HG02798 (cell line): ENCODE measurements at regions not wholly inside any gene's neighbourhood (a gene's known extent, or its start where the extent isn't known, plus 50 kb on each side); places are given as distances from the start of the nearest gene placed in this dataset.
A peak's percentile ranks its signal among the peaks of the same experiment; 100 is the strongest.

Experiments used
- ATAC-seq: cut with Tn5 transposase; IDR thresholded peaks from one replicate; pipeline ENCODE4 v1.9.1; 2021; ENCODE audit warnings: mild to moderate bottlenecking; ENCODE audit not compliant: unreplicated experiment, poor library complexity

DNA sequence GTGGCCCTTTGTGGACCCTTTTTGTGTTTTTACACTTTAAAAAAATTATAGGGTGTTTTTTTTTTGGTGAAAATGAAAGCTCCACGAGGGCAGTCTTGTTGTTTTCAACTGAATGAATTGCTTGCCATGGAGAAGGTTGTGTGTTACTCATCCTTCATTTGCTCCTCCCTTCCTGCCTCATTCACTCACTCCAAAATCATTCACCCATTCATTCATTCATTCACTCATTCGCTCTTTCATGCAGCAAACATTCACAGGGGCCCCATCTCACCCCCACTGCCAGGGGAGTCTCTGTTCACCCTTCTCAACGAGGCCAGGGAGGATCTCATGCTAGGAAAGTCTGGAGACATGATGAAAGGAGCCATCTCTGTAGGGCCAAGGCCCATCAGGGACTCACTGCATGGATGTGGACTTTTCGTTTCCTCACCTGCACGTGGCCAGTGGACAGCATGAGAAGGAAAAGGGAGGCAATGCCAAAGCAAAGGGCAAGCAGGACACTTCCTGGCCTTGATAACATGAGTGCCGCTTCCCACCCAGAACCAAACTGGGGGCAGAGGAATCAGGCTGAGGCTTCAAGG lies 62.8 kb upstream of the COL13A1 start:
- no peak for ATAC-seq

DNA sequence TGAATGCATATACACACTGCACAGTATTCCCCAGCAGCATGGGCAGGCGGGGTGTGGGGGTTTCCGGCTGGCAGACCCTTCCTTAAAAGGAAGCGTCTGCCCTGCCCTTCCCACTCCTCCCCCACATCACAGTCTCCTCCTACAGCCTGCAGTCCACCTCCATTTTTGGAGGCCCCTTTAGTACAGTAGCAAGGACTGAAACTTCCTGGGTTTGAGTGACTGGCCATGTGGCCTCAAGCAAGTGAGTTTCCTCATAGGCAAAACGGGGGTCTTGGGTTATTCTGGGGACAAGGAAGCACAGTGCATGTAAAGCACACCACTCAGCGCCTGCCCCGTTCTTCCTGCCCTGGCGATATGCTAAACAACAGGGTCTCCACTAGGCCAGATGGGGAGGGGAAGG lies 62.1 kb upstream of the COL13A1 start:
- ATAC-seq: no peak

DNA sequence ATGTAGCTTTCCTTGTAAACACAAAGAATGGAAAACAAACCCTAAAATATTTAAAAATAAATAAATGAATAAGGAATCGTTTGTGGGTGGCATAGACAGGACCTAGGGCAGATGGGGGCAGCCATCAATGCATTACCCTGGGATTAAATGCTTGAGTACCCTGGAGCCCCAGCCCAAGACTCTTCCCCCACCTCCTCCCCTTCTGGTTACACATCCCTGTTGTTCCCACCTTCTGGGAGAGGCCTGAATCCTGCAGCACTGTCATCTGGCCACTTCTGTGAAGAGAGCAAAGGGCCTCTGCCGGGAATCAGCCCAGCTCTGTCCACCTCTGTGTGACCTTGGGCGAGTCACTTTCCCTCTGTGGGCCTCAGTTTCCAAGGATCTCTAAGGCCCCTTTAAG lies 61.6 kb upstream of the COL13A1 start:
- ATAC-seq: no peak

DNA sequence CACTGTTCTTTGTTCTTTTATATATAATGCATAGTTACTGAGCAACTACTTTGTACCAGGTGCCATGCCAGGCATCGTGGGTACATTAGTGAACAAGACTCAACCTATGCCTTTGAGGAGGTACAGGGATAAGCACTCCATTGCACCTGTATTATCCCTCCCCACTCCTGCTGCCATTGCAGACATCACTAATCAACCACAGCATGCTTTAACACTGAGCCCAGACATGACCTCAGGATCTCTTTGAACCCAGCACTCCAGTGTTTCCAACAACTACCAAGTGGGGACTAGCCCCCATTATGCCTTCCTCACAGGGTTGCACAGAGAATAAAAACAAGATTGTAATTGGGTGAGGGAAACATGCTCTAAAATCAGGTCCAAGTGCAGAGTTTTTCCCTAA lies 60.5 kb upstream of the COL13A1 start:
- ATAC-seq: no peak

DNA sequence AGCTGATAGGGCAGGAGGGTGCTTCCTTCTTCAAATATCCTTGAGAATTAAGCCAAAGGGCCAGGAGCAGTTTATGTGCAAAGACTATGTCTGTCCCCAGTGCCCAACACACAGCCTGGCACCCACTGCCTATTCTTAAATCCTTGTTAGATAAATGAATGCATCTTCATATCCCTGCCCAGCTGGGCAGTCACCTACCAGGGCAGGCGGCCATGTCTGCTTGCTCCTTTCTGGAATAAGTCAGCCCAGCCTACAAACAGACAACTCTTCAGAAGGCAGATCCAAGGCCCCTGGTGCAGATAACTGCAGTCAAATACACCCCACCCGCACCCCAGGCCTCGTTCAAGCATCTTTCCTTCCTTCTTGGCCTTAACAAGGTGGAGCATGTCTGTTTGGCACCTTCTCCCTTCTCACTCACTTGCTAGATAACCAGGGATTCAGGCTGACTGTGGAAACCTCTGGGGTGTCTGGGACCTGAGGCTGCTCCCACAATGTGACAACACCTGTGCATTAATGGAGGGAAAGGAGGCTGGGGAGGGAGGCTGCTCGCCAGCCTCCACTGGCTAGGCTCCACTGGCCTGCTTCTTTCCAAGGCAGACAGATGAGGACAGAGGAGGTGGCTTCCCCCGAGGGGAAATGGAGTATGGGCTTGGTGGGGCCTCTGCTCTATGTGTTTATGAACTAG lies 59.9 kb upstream of the COL13A1 start:
- no peak for ATAC-seq

GRCh38 chr10:69742356-69742695 lies 59.4 kb upstream of the COL13A1 start:
- ATAC-seq: no peak

DNA sequence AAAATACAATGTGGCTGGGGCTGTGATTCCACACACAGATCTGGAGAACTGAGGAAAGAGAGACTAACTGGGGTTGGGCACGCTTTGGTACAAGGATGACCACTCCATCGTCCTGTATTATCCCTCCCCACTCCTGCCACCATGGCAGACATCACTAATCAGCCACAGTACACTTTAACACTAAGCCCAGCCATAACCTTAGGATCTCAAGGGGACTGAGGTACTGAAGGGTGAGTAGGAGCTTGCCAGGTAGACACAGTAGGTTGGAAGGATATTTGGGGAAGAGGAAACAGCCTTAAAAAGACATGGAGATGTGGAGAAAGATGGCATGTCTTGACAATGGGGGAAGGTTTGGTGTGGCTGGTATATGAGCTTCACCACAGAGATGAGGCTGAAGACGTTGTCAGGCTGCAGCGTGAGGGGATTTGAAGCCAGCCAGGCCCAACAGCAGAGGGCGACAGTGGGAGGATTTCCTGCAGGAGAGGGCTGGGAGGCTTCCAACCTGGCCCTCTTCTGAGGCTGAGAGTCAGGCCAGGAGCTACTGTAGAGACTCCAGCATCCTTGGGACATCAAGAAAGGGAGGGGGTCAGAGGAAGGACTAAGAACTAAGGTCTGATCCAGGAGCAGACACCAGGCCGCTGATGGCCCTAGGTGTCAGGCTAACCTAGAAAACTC lies 58.6 kb upstream of the COL13A1 start:
- ATAC-seq: no peak

DNA sequence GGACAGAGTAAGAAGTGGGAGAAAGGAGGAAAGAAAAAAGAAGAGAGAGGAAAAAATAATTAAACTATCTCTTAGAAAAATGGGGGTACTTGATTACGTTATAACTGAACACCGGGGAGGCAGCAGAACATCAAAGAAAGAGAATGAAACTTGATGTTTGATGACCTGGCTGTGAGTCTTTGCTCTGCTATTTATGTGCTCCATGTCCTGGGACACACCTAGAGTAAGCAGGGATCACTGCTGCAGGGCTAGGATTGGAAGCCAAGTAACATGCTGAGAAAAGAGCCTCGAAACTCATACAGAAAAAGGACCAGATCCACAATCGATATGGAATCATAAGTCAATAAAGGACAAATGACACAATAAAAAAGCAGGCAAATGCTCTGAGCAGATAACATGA lies 56.7 kb upstream of the COL13A1 start:
- no peak for ATAC-seq

- peak; percentile 36 for ATAC-seq
Measured at GRCh38 chr10:69745698-69746097, 56.0 kb upstream of the COL13A1 start.

- ATAC-seq: no peak
Measured at GRCh38 chr10:69747179-69747578, 54.5 kb upstream of the COL13A1 start.

- ATAC-seq: no peak
Measured at GRCh38 chr10:69748621-69749020, 53.1 kb upstream of the COL13A1 start.

DNA sequence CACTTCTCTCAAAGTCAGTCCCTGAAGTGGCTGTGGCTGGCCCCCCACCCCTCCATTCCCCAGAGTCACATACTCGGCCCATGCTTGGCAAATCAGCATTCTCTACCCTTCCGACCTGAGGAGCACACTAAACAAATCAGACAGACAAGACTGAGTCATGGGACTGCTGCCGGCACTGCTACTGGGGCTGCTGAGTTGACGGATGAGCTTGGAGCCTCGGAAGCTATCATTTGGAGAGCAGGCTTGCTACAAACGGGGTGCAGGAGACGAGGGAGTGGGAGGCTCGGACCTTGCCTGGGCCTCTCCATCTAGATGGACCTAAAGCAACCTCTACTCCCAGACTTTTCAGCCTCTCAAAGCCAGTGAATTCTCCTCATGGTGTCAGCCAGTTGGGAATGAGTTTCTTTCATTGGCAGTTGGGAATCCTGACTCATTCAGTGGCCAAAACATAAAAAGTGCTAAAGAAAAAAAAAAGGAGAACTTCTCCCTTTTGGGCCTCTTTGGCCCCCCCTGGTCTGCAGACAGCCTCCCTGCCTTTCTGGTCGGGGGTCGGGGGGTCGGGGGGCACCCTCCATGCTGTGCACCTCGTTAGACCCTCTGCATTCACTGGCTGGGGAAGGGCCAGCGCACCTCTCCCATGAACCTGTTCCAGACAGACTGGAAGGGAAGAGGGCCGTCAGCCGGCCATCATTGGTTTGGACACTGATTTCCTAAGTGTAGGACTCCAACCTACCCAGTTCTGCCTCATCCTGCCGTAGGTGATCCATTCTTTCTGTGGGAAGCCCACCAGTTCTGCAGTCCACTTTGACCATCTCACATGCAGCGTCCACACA lies 52.3 kb upstream of the COL13A1 start:
- no peak for ATAC-seq

DNA sequence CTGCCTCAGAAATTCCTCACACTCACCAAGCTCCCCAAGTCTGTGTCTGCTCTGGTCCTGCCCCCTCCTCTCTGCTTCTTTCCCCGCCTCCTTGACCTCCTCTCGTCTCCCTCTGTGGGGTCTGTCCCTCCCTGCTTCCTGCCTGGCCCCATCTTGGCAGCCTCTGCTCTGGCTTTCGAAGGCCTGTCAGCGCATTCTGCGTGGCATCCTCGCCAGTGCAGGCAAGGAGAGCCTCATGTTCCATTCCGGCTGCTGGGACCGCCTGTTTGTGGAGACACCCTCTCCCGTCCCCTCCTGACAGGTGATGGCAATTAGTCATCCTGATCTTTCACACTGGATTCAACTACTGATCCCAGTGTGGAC lies 51.7 kb upstream of the COL13A1 start:
- no peak for ATAC-seq

- no peak for ATAC-seq
Measured at GRCh38 chr10:69750725-69751124, 51.0 kb upstream of the COL13A1 start.

GRCh38 chr10:69751214-69751613 lies 50.5 kb upstream of the COL13A1 start:
- ATAC-seq: no peak
